ENCODE measurements at regions not wholly inside any gene's neighbourhood (a gene's known extent, or its start where the extent isn't known, plus 50 kb on each side); places are given as distances from the start of the nearest gene placed in this dataset.
A peak's percentile ranks its signal among the peaks of the same experiment; 100 is the strongest.

GRCh38 chr3:115341208-115341607 lies 194.1 kb upstream of the ZBTB20 start:
- ATAC-seq (peak; percentile 43 to 57; a peak in 3 of 6 replicates), DNase-seq (ENCODE audit: low read depth in 1 of 2, low spot score in 1 of 2) (peak; percentile 10 to 12), FAIRE-seq (peak; percentile 51)
- peaks cover 6% of the 10 kb centered on the region; the same call in 1 of the 3 replicates for H3K4me1 ChIP-seq
- H3K27ac ChIP-seq = peak overlapping the region in 1 of 2 experiments; percentile 38; a peak in 1 of 6 replicates
- H3K4me2 ChIP-seq = peak overlapping the region; percentile 18; the same call in 2 of the 3 replicates
- ChIA-PET POLR2A (no interaction called here), CTCF (no interaction called here)
- H3K4me3 ChIP-seq = no peak overlapping the region
- WGBS (ENCODE audit: missing lambda C conversion rate) = 15% methylated on average over 1 of the region's 1 CpG
- H3K9me3 ChIP-seq = no peaks in the 10 kb centered on the region
- TF ChIP-seq FOSL2 (IDR thresholded peaks at IDR 0.05) (no peak), FOSL2 (CRISPR knock-in tag; IDR thresholded peaks at IDR 0.05) (peak; percentile 44; the same call in 1 of the 2 replicates), HES2 (IDR thresholded peaks at IDR 0.05) (no peak)

GRCh38 chr3:115347737-115348136 lies 200.6 kb upstream of the ZBTB20 start:
- no peak overlapping the region for H3K4me2 ChIP-seq
- no peaks in the 10 kb centered on the region for H3K4me1 ChIP-seq
- H3K27ac ChIP-seq = no peak overlapping the region
- 55% methylated on average over 2 of the region's 2 CpGs for WGBS (ENCODE audit: missing lambda C conversion rate)
- H3K9me3 ChIP-seq = no peaks in the 10 kb centered on the region
- ChIA-PET POLR2A (no interaction called here), CTCF (no interaction called here)
- no peak for FAIRE-seq
- no peak for TF ChIP-seq ZC3H11A (IDR thresholded peaks at IDR 0.05)
- no peak for TF ChIP-seq CBX8 (IDR thresholded peaks at IDR 0.05)
- TF ChIP-seq KDM5A (IDR thresholded peaks at IDR 0.05) = no peak
- no peak for TF ChIP-seq MAZ (IDR thresholded peaks at IDR 0.05; ENCODE audit: borderline replicate concordance, low read depth, low read length)
- no peak for TF ChIP-seq HOXB13 (CRISPR knock-in tag; IDR thresholded peaks at IDR 0.05; ENCODE audit: low read depth)
- TF ChIP-seq CHD2 (IDR thresholded peaks at IDR 0.05; ENCODE audit: low read length, partially characterized antibody) = no peak
- no peak for TF ChIP-seq RFX5 (IDR thresholded peaks at IDR 0.05)
- no peak for TF ChIP-seq TFCP2L1 (CRISPR knock-in tag; IDR thresholded peaks at IDR 0.05)
- no peak for DNase-seq (ENCODE audit: low read depth in 1 of 2, low spot score in 1 of 2)
- ATAC-seq = no peak
- no peak overlapping the region for H3K4me3 ChIP-seq

GRCh38 chr3:115348412-115348811 lies 201.3 kb upstream of the ZBTB20 start:
- Histone ChIP-seq H3K4me2 (no peak overlapping the region), H3K9me3 (no peaks in the 10 kb centered on the region), H3K27ac (no peak overlapping the region), H3K4me3 (no peak overlapping the region), H3K4me1 (no peaks in the 10 kb centered on the region)
- ATAC-seq (no peak), FAIRE-seq (no peak), DNase-seq (ENCODE audit: low read depth in 1 of 2, low spot score in 1 of 2) (no peak)
- POLR2A ChIA-PET = no interaction called here
- TF ChIP-seq HOXB13 (CRISPR knock-in tag; IDR thresholded peaks at IDR 0.05; ENCODE audit: low read depth) = no peak
- no peak for TF ChIP-seq USF2 (IDR thresholded peaks at IDR 0.05)
- no peak for TF ChIP-seq TP53 (CRISPR knock-in tag; IDR thresholded peaks at IDR 0.05)
- CTCF ChIA-PET = interaction anchor here (1.3 to 2.2 kb wide), 2 partner anchors 11 kb away, joined by 4 read pairs; no protein-coding TSS in a partner anchor
- 59% methylated on average over 3 of the region's 3 CpGs for WGBS (ENCODE audit: missing lambda C conversion rate)

GRCh38 chr3:115348951-115349745 lies 202.1 kb upstream of the ZBTB20 start:
- CTCF ChIA-PET = interaction anchor here (1.3 to 2.2 kb wide), 2 partner anchors 10 to 12 kb away, joined by 4 read pairs; no protein-coding TSS in a partner anchor
- Histone ChIP-seq H3K4me1 (no peaks in the 10 kb centered on the region), H3K4me2 (no peak overlapping the region), H3K4me3 (no peak overlapping the region), H3K9me3 (no peaks in the 10 kb centered on the region), H3K27ac (no peak overlapping the region)
- POLR2A ChIA-PET = no interaction called here
- TF ChIP-seq ZNF302 (CRISPR knock-in tag; IDR thresholded peaks at IDR 0.05) (no peak), RCOR1 (IDR thresholded peaks at IDR 0.05; ENCODE audit: low read depth, low read length) (no peak), ZSCAN20 (CRISPR knock-in tag; IDR thresholded peaks at IDR 0.05) (no peak), JUN (IDR thresholded peaks at IDR 0.05) (no peak)
- 54% methylated on average over 4 of the region's 4 CpGs for WGBS (ENCODE audit: missing lambda C conversion rate)
- no peak for DNase-seq (ENCODE audit: low read depth in 1 of 2, low spot score in 1 of 2)
- no peak for FAIRE-seq
- ATAC-seq = no peak

Measured in A549 (cell line).